DMS153 treated with DMSO at 0.1 percent for 48 hours (cell line): ENCODE measurements at regions not wholly inside any gene's neighbourhood (a gene's known extent, or its start where the extent isn't known, plus 50 kb on each side); places are given as distances from the start of the nearest gene placed in this dataset.
"Not testable (repeated sequence)": the region's sequence is repeated elsewhere in the genome, so short reads cannot be mapped to it uniquely, and the experiment has no call there.

Source experiments
- DNase-seq: peaks from one replicate; lab custom pipeline; 2025; ENCODE audit not compliant: unreplicated experiment; lab: John Stamatoyannopoulos, UW

DNA sequence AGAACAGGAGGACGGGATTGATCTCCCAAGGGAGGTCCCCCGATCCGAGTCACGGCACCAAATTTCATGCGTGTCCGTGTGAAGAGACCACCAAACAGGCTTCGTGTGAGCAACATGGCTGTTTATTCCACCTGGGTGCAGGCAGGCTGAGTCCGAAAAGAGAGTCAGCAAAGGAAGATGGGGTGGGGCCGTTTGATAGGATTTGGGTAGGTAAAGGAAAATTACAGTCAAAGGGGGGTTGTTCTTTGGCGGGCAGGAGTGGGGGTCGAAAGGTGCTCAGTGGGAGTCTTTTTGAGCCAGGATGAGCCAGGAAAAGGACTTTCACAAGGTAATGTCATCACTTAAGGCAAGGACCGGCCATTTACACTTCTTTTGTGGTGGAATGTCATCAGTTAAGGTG lies 763.6 kb upstream of the CTNND2 start:
- not testable (repeated sequence) for DNase-seq

- DNase-seq: not testable (repeated sequence)
These were observed 761.5 kb upstream of the CTNND2 start for GRCh38 chr5:12665772-12666171.

GRCh38 chr5:12662545-12663314 lies 758.5 kb upstream of the CTNND2 start:
- DNase-seq: no peak

DNA sequence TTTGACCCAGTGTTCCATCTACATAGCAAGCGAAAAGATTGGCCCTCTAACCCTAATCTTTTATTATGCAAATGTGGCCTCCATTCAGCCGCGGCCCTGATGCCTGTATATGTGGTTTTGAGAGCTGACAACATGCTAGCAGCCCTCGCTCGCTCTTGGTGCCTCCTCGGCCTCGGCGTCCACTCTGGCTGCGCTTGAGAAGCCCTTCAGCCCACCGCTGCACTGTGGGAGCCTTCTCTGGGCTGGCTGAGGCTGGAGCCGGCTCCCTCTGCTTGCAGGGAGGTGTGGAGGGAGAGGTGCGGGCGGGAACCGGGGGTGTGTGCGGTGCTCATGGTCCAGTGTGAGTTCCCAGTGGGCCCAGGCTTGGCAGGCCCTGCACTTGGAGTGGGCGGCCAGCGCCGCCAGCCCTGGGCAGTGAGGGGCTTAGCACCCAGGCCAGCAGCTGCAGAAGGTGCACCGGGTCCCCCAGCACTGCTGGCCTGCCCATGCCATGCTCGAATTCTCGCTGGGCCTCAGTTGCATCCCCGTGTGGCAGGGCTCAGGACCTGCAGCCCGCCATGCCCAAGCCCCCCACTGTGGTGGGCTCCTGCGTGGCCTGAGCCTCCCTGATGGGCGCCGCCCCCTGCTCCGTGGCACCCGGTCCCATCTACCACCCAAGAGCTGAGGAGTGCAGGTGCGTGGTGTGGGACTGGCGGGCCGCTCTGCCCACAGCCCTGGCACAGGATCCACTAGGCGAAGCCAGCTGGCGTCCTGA lies 757.5 kb upstream of the CTNND2 start:
- DNase-seq: no peak

GRCh38 chr5:12660279-12661107 lies 756.2 kb upstream of the CTNND2 start:
- not testable (repeated sequence) for DNase-seq

DNA sequence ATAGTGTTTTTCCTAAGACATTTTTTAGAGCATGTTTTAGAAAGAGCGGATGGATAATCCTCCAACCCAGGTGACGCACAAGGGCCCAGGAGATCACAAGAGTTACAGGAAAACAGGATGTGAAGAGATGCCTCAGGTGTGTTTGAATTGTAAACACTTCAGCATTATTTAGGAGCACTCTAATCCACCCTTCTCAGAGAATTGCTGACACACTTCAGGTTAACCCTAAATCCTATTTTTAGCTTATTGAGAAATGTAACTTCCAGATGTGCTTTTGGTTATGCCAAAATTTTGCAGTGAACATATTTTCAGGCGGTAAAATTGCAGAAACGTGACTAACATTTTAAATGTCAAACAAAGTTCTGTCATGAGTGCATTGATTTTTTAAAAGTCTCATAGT lies 755.4 kb upstream of the CTNND2 start:
- no peak for DNase-seq

GRCh38 chr5:12658871-12659446 lies 754.7 kb upstream of the CTNND2 start:
- DNase-seq: no peak

- not testable (repeated sequence) for DNase-seq
These were observed 753.7 kb upstream of the CTNND2 start for GRCh38 chr5:12657914-12658474.

DNA sequence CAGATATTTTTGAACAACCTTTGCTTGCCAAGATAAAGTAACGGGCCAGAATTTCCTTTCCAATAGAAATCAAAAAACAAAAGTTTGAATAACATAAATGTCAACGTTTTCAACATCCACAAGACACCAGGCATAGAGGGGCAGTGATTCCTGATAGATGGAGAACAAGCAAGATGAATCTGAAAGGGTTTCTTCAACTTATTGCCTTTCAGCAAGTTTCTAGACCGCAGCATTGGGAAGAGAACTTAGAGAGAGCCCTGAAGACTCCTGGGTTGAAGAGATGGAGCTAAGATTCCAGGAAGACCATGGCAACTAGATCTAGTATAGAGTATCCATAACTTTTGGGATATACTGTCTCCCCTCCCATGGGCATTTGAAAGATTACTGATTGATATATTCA lies 751.4 kb upstream of the CTNND2 start:
- no peak for DNase-seq

DNA sequence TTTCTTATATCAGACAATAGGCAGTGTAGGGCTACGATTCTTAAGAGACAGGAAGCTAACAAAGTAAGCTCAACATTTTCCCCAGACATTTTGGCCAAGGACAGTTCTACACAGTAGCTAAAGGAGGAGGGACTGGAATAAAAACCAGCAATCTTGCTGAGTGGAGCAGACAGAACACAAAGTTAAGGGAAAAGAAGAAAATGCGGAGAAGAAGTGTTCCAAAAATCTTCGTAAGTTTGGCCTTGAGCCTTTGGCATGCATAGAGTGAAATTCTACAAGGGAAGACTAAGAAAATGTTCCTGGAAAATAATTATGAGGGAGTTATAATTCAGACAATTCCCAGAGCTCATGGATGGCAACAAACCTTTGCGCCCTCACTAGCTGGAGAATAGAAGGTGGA lies 748.0 kb upstream of the CTNND2 start:
- no peak for DNase-seq

DNA sequence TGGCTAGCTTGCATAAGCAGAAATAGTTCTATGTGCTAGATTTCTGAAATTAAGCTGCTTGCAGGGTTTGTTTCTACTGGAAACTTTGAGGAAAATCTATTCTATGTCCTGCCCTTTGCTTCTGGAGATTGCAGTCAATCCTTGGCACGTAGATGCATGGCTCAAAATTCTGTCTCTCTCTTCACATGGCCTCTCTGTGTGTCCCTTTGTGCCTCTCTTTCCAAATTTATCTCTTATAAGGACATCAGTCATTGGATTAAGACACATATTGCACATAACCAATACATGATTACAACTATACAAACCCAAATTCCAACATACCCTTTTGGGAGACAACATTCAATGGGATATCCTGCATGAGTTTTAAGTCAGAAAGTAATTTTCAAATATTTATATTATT lies 744.3 kb upstream of the CTNND2 start:
- no peak for DNase-seq

- no peak for DNase-seq
These were observed 743.4 kb upstream of the CTNND2 start for GRCh38 chr5:12647613-12648012.

- no peak for DNase-seq
These were observed 741.3 kb upstream of the CTNND2 start for GRCh38 chr5:12645582-12645981.

GRCh38 chr5:12636209-12636608 lies 732.0 kb upstream of the CTNND2 start:
- DNase-seq: no peak

- no peak for DNase-seq
These were observed 722.3 kb upstream of the CTNND2 start for GRCh38 chr5:12626556-12626955.

- DNase-seq: no peak
These were observed 721.5 kb upstream of the CTNND2 start for GRCh38 chr5:12625667-12626263.

DNA sequence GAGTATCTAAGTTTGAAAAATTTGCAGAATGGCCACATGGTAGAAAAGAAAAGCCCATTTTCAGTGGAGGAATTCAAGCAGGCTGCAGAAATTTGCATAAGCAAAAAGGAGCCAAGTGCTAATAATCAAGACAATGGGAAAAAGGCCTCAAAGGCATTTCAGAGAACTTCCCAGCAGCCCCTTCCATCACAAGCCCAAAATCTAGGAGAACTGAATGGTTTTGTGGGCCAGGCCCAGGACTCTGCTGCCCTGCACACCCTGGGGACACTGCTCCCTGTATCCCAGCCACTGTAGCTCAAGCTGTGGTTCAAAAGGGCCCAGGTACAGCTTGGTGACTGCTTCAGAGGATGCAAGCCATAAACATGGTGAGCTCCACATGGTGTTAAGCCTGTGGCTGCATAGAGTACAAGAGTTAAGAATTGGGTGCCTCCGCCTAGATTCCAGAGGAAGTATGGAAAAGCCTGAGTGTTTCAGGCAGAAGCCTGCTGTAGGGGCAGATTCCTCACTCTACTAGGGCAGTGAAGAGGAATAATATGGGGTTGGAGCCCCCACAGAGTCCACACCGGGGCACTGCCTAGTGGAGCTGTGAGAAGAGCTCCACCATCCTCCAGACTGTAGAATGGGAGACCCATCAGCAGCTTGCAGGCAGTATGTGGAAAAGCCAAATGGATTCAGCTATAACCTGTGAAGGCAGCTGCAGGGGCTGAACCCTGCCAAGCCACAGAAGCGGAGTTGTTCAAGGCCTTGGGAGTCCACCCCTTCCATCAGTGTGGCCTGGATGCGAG lies 720.7 kb upstream of the CTNND2 start:
- DNase-seq: no peak

DNA sequence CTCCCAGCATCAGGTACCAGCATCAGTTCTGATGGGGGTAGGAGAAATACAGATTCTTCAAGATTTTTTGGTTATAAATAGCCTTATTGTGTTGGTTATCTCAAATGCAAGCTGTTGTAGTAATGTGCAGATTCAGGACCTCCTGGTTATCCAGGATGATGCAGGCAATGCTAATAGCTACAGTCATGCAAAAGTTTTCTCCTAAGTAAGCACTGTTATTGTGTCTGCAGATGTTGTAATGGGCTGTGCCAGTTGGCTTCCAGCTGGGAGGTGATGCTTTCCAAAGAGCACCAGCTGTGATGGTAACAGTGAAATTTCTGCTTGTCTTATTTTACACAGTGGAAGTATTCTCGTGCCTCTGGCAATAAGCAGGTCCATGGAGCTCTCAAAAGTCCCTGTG lies 719.2 kb upstream of the CTNND2 start:
- DNase-seq: no peak

DNA sequence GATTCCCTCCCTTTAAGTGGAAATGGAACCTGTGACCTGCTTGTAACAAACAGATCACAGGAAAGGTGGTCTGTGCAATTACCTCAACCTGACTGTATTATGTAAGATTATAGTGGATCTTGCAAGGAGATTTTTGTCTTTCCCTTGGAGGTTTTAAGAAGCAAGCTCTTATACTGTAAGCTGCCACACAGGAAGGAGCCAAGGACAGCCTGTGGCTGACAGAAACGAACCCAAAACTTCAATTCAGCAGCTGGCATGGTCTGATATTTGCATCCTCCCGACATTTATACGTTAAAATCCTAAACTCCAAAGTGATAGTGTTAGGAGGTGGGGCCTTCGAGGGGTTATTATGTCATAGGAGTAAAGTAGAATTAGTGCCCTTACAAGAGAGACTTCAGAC lies 711.8 kb upstream of the CTNND2 start:
- DNase-seq: no peak
